Ishikawa (cell line): ENCODE measurements at regions not wholly inside any gene's neighbourhood (a gene's known extent, or its start where the extent isn't known, plus 50 kb on each side); places are given as distances from the start of the nearest gene placed in this dataset.

Source experiments
- CEBPB ChIP-seq: IDR thresholded peaks from 2 replicates; pipeline ENCODE4 v1.6.1; 2012
- CREB1 ChIP-seq: IDR thresholded peaks from 2 replicates; pipeline ENCODE4 v1.6.1; 2012; ENCODE audit warnings: low read depth
- EGR1 ChIP-seq: IDR thresholded peaks from 2 replicates; pipeline ENCODE4 v1.6.1; 2012
- EP300 ChIP-seq: IDR thresholded peaks from 2 replicates; pipeline ENCODE4 v1.6.1; 2012; ENCODE audit warnings: borderline replicate concordance
- FOXM1 ChIP-seq: IDR thresholded peaks from 2 replicates; pipeline ENCODE4 v1.6.1; 2012; ENCODE audit warnings: low read depth, borderline replicate concordance
- NFIC ChIP-seq: IDR thresholded peaks from 2 replicates; pipeline ENCODE4 v1.6.1; 2012
- RAD21 ChIP-seq: IDR thresholded peaks from 2 replicates; pipeline ENCODE4 v1.6.1; 2012; ENCODE audit warnings: low read depth
- REST ChIP-seq: IDR thresholded peaks from 2 replicates; pipeline ENCODE4 v1.6.1; 2012; ENCODE audit warnings: low read depth, mild to moderate bottlenecking
- TAF1 ChIP-seq: IDR thresholded peaks from 2 replicates; pipeline ENCODE4 v1.6.1; 2012; ENCODE audit warnings: low read depth, mild to moderate bottlenecking
- TCF12 ChIP-seq: IDR thresholded peaks from 2 replicates; pipeline ENCODE4 v1.6.1; 2012; ENCODE audit warnings: low read depth
- TEAD4 ChIP-seq: IDR thresholded peaks from 2 replicates; pipeline ENCODE4 v1.6.1; 2012
- YY1 ChIP-seq: IDR thresholded peaks from 2 replicates; pipeline ENCODE4 v1.6.1; 2012; ENCODE audit warnings: low read depth
- ZBTB7A ChIP-seq: IDR thresholded peaks from 2 replicates; pipeline ENCODE4 v1.6.1; 2012; ENCODE audit warnings: low read depth
- TF ChIP-seq, protein P1 (sequence below): IDR thresholded peaks from 2 replicates; pipeline ENCODE4 v1.6.1; 2012
- TF ChIP-seq, protein P2 (sequence below): IDR thresholded peaks from 2 replicates; pipeline ENCODE4 v1.6.1; 2012

- TF ChIP-seq, protein P1, sequence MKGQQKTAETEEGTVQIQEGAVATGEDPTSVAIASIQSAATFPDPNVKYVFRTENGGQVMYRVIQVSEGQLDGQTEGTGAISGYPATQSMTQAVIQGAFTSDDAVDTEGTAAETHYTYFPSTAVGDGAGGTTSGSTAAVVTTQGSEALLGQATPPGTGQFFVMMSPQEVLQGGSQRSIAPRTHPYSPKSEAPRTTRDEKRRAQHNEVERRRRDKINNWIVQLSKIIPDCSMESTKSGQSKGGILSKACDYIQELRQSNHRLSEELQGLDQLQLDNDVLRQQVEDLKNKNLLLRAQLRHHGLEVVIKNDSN: no peak
- TF ChIP-seq, protein P2, sequence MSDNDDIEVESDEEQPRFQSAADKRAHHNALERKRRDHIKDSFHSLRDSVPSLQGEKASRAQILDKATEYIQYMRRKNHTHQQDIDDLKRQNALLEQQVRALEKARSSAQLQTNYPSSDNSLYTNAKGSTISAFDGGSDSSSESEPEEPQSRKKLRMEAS: no peak
- TF ChIP-seq YY1 (no peak), TEAD4 (no peak), EGR1 (no peak), REST (no peak), TAF1 (no peak), NFIC (no peak)
Observed at GRCh38 chr3:30145281-30145680, 461.1 kb upstream of the TGFBR2 start.

DNA sequence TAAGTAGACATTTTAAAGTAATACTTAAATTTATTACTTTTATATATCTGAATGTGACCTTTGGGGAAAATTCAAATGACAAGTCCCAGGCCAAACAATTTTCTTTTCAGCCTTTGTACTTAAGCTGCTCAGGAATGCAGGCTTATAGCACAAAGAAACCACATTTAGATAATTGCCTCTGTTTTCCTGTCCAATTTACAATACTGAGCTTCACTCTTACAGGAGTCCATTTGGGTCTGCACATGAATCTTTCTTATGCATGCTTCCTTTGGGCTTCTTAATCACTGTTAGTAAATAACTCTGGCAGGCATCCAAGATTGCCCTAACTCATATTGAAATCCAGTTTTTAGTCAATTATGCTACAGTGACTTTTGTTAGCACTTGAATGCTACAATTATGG is 459.4 kb upstream of the TGFBR2 start:
- TF ChIP-seq EP300 (no peak), REST (no peak), YY1 (no peak), TCF12 (no peak), FOXM1 (no peak), RAD21 (no peak), TEAD4 (no peak), ZBTB7A (no peak), NFIC (no peak), EGR1 (no peak), CREB1 (no peak), CEBPB (no peak), TAF1 (no peak)
- TF ChIP-seq, protein P2: no peak
- TF ChIP-seq, protein P1: no peak

DNA sequence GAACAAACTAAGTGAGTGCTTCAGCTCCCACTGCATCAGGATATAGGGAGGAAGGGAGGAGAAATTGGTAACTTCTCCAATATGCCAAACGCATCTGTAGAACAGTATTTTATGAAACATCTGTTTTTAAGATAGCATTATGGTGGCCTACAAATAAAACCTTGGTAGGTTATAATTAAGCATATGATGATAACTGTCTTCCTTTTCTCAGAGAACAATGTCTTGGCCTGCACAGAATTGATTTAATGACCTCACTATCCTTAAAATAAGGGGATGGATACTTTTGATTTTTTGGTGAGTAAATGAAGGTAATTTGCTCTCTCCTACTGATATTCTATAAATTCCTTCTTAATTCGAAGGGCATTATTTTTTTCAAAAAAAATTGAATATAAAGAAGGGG is 451.5 kb upstream of the TGFBR2 start:
- TF ChIP-seq REST (no peak), YY1 (no peak)
- TF ChIP-seq, protein P2: no peak

DNA sequence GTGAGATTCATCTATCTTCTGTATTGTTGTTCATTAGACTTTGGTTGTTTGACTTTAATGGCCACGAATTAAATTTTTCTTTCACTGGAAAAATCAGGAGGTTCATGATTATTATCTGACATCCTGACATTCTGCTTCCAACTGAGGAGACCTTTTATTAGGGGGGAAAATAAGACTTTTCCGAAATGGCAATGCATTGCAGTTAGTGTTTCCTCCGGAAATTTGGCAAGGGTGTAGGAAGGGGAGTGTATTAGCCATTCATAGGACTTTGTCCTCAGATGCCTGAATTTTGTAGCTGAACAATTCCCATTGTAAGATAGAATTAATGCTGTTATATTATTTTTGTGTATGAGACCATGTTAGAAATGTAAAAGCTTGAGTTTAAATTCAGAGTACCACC is 450.6 kb upstream of the TGFBR2 start:
- TF ChIP-seq ZBTB7A: no peak
- TF ChIP-seq REST: no peak
- no peak for TF ChIP-seq RAD21
- no peak for TF ChIP-seq NFIC
- TF ChIP-seq TAF1: no peak
- TF ChIP-seq, protein P1: no peak
- no peak for TF ChIP-seq EGR1
- TF ChIP-seq CEBPB: no peak
- no peak for TF ChIP-seq YY1
- TF ChIP-seq, protein P2: no peak
- no peak for TF ChIP-seq TCF12
- TF ChIP-seq CREB1: no peak
